Uterus (tissue), 2 donors: ENCODE measurements at regions not wholly inside any gene's neighbourhood (a gene's known extent, or its start where the extent isn't known, plus 50 kb on each side); places are given as distances from the start of the nearest gene placed in this dataset.

ENCODE experiments used
- POLR2A ChIP-seq, 2 donors: fragments of 450-650 bp; IDR thresholded peaks; one replicate each; pipeline ENCODE4 v1.6.1; 2016; ENCODE audit warnings: antibody characterized with exemption in 2 of 2, mild to moderate bottlenecking in 1 of 2, moderate library complexity in 1 of 2
- TF ChIP-seq, protein P1 (sequence below), 4 experiments: fragments of 200-600 bp in 2 of 4; fragments of 450-650 bp in 2 of 4; sonication (generic) in 2 of 4; IDR thresholded peaks; one replicate each; pipeline ENCODE4 v1.5.1; 2016 to 2019; ENCODE audit warnings: antibody characterized with exemption in 4 of 4, mild to moderate bottlenecking in 2 of 4, moderate library complexity in 1 of 4

DNA sequence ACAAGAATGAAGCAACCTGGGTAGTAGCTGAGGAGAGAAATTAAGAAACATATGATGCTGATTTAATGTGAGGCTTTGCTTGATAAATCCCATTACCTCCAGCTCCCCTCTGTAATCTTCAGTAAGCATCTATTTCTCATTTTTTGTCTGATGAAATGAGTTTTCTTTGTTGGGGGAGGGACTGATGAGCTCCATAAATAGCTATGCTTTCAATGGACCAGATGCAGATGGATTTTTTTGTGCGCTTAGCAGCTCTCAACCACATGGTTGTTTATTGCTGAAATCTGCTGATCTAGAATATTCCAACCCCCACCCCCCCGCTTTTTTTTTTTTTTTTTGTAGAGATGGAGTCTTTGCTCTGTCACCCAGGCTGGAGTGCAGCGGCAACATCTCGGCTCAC is 1082.0 kb downstream of the RAPGEF2 start:
- TF ChIP-seq, protein P1, sequence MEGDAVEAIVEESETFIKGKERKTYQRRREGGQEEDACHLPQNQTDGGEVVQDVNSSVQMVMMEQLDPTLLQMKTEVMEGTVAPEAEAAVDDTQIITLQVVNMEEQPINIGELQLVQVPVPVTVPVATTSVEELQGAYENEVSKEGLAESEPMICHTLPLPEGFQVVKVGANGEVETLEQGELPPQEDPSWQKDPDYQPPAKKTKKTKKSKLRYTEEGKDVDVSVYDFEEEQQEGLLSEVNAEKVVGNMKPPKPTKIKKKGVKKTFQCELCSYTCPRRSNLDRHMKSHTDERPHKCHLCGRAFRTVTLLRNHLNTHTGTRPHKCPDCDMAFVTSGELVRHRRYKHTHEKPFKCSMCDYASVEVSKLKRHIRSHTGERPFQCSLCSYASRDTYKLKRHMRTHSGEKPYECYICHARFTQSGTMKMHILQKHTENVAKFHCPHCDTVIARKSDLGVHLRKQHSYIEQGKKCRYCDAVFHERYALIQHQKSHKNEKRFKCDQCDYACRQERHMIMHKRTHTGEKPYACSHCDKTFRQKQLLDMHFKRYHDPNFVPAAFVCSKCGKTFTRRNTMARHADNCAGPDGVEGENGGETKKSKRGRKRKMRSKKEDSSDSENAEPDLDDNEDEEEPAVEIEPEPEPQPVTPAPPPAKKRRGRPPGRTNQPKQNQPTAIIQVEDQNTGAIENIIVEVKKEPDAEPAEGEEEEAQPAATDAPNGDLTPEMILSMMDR (IDR thresholded peaks at IDR 0.05): no peak
- TF ChIP-seq POLR2A (IDR thresholded peaks at IDR 0.05): no peak
